ENCODE measurements at regions not wholly inside any gene's neighbourhood (a gene's known extent, or its start where the extent isn't known, plus 50 kb on each side); places are given as distances from the start of the nearest gene placed in this dataset.

DNA sequence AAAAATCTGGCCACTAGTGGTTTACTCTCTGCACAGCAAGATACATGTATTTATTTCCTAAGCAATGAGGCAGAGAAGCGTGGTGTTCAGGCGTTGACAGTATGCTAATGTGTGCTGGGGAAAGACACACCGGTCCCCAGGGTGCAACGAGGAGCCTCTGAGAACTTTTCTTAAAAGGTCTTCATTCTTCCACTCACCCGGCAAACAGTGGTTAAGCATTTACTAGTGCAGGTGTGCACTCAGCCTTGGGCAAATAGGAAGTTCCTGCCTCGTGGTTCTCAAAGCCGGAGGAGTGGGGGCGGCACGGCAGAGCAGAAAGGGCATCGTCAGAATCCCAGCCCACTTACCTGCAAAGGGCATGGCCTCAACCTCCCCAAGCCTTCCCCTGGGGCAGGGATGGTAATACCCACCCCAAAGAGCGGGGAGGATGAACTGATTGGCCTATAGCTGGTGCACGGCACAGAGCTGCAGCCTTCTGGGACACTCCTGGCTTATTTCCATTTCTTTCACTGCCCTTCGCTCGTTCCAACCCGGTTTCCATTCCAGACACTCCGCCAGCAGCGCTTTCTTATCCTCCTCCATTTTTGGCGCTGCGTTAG is 184.3 kb upstream of the CTBP2 start:
- TF ChIP-seq, protein P1, sequence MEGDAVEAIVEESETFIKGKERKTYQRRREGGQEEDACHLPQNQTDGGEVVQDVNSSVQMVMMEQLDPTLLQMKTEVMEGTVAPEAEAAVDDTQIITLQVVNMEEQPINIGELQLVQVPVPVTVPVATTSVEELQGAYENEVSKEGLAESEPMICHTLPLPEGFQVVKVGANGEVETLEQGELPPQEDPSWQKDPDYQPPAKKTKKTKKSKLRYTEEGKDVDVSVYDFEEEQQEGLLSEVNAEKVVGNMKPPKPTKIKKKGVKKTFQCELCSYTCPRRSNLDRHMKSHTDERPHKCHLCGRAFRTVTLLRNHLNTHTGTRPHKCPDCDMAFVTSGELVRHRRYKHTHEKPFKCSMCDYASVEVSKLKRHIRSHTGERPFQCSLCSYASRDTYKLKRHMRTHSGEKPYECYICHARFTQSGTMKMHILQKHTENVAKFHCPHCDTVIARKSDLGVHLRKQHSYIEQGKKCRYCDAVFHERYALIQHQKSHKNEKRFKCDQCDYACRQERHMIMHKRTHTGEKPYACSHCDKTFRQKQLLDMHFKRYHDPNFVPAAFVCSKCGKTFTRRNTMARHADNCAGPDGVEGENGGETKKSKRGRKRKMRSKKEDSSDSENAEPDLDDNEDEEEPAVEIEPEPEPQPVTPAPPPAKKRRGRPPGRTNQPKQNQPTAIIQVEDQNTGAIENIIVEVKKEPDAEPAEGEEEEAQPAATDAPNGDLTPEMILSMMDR (conservative IDR thresholded peaks at IDR 0.05; ENCODE audit: low read length), result no peak
- TF ChIP-seq EZH2phosphoT487 (IDR thresholded peaks at IDR 0.05; ENCODE audit: borderline replicate concordance, low read depth, low read length), result no peak

Data from OCI-LY7 (cell line).